Naive thymus-derived CD8-positive, alpha-beta T cell (primary cell): ENCODE measurements at regions not wholly inside any gene's neighbourhood (a gene's known extent, or its start where the extent isn't known, plus 50 kb on each side); places are given as distances from the start of the nearest gene placed in this dataset.

Source experiments
- ATAC-seq, 2 donors: fragments of 150-1000 bp; cut with Tn5 transposase in 1 of 2; sonication (Bioruptor Pico), chemical (Tn5 transposase) in 1 of 2; 1 replicate in 1 of 2; 2 replicates in 1 of 2; pipeline ENCODE4 v1.10.0; 2021; ENCODE audit warnings: mild to moderate bottlenecking in 2 of 2, moderate library complexity in 2 of 2
- POLR2A ChIA-PET: fragments of 350-600 bp; sonication (Branson Sonifier 250); formaldehyde crosslinking; loops from one replicate; lab custom pipeline; 2021; ENCODE audit warnings: antibody characterized with exemption; lab: Charles Lee
- DNase-seq, 10 donors: peaks; one replicate each; pipeline versions ENCODE4 v3.0.0 to v3.0.0-alpha.2; 2020 to 2022
- H3K27ac Mint-ChIP-seq, 10 donors: one replicate each; pipeline ENCODE4 v1.8.0; 2020 to 2022; ENCODE audit warnings: mild to moderate bottlenecking in 10 of 10, mixed read lengths in 10 of 10, moderate library complexity in 4 of 10, inconsistent platforms in 1 of 10
- H3K27me3 Mint-ChIP-seq, 5 donors: one replicate each; pipeline ENCODE4 v1.8.0; 2021 to 2022; ENCODE audit warnings: mixed read lengths in 5 of 5
- H3K36me3 Mint-ChIP-seq, 3 donors: one replicate each; pipeline ENCODE4 v1.8.0; 2020 to 2022; ENCODE audit warnings: mixed read lengths in 3 of 3, mild to moderate bottlenecking in 2 of 3, inconsistent platforms in 1 of 3
- H3K4me1 Mint-ChIP-seq, 4 donors: one replicate each; pipeline ENCODE4 v1.8.0; 2021 to 2022; ENCODE audit warnings: mixed read lengths in 4 of 4
- H3K4me3 Mint-ChIP-seq, 10 donors: one replicate each; pipeline ENCODE4 v1.8.0; 2020 to 2022; ENCODE audit warnings: mild to moderate bottlenecking in 10 of 10, mixed read lengths in 10 of 10, moderate library complexity in 6 of 10, inconsistent platforms in 1 of 10
- H3K9me3 Mint-ChIP-seq, 9 donors: one replicate each; pipeline ENCODE4 v1.8.0; 2020 to 2022; ENCODE audit warnings: mixed read lengths in 9 of 9, mild to moderate bottlenecking in 3 of 9, inconsistent platforms in 1 of 9, moderate library complexity in 1 of 9

GRCh38 chrX:125089761-125090445 lies 229.8 kb upstream of the TEX13C start:
- peaks cover 0 to 1% (median 0%) of the 10 kb centered on the region in 4 donors for H3K4me1 Mint-ChIP-seq
- peaks cover 0 to 5% (median 2%) of the 10 kb centered on the region in 5 donors for H3K27me3 Mint-ChIP-seq
- no peaks in the 10 kb centered on the region for H3K9me3 Mint-ChIP-seq
- no peak overlapping the region for H3K4me3 Mint-ChIP-seq
- DNase-seq (no peak), ATAC-seq (no peak)
- H3K36me3 Mint-ChIP-seq = no peaks in the 10 kb centered on the region
- no peak overlapping the region for H3K27ac Mint-ChIP-seq
- POLR2A ChIA-PET = no interaction called here

GRCh38 chrX:125093852-125094251 lies 225.8 kb upstream of the TEX13C start:
- no peaks in the 10 kb centered on the region for H3K9me3 Mint-ChIP-seq
- ATAC-seq (no peak), DNase-seq (peak in 1 of 10 donors; percentile 0)
- POLR2A ChIA-PET = no interaction called here
- H3K36me3 Mint-ChIP-seq = no peaks in the 10 kb centered on the region
- H3K27me3 Mint-ChIP-seq = no peaks in the 10 kb centered on the region
- H3K4me3 Mint-ChIP-seq = no peak overlapping the region
- H3K4me1 Mint-ChIP-seq = peaks cover 0 to 1% (median 0%) of the 10 kb centered on the region in 4 donors
- H3K27ac Mint-ChIP-seq = no peak overlapping the region

- POLR2A ChIA-PET = no interaction called here
- Mint-ChIP-seq H3K36me3 (no peaks in the 10 kb centered on the region), H3K4me1 (peaks cover 0 to 1% (median 0%) of the 10 kb centered on the region in 4 donors), H3K4me3 (no peak overlapping the region), H3K9me3 (no peaks in the 10 kb centered on the region), H3K27ac (no peak overlapping the region), H3K27me3 (no peaks in the 10 kb centered on the region)
- DNase-seq (no peak), ATAC-seq (no peak)
Measured at GRCh38 chrX:125094901-125095300, 224.8 kb upstream of the TEX13C start.

DNA sequence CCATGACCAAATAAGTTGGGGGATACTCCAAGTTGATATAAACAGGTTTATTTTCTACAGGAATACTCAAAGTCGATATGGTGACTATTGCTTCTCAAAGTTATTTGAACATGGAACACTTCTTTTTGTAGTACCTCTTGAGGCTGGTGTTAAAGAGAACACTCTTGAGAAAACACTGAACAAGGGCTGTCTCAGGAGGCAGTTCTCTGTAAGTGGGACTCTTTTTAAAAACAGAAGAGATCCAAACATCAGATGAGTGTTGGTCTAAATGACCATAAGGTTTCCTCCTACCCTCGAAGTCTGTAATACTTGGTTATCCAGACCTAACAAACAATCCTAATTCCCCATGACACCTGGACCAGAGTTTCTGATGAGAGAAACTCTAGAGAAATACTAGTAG lies 223.2 kb upstream of the TEX13C start:
- Mint-ChIP-seq H3K27ac (no peak overlapping the region), H3K36me3 (no peaks in the 10 kb centered on the region), H3K4me1 (no peaks in the 10 kb centered on the region), H3K27me3 (no peaks in the 10 kb centered on the region), H3K4me3 (no peak overlapping the region), H3K9me3 (no peaks in the 10 kb centered on the region)
- POLR2A ChIA-PET = no interaction called here
- ATAC-seq = no peak
- no peak for DNase-seq

GRCh38 chrX:125096870-125097269 lies 222.8 kb upstream of the TEX13C start:
- no peaks in the 10 kb centered on the region for H3K36me3 Mint-ChIP-seq

DNA sequence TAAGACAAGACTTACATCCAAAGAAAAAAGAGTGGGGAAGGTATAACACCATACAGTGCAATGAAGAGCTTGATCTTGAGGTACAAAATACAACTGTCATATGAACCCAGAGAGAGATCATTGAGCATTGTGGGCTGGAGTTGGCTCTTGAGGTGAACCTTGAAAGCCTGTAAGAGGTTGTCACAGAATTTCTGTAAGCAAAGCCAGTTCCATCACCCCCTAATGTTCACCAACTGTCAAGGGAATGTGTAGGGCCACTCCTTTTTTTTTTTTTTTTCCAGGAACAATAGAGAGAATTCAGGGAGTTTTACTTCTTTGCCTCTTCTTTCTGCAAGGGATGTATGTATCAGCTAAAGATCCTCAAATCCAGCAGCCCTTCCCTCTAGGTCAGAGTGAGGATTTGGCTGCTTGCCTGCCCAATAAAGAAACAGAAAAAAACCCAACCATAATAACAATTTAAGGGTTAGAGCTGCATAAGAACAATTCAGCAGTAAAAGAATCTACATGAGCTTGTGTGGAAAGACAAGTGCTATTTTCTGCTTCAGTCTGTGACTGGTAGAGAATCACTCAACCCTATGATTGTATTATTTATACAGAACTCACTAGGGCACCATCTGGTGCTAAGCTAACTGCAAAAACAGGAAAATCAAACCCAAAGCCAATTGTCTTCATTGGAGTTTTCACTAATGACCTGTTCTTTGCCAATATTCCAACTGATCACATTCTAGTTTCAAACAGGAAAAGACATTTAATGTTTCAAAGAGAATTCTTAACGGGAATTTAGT lies 217.5 kb upstream of the TEX13C start:
- no peak overlapping the region for H3K27ac Mint-ChIP-seq
- POLR2A ChIA-PET = no interaction called here
- no peaks in the 10 kb centered on the region for H3K27me3 Mint-ChIP-seq
- H3K4me1 Mint-ChIP-seq = no peaks in the 10 kb centered on the region
- H3K9me3 Mint-ChIP-seq = peaks cover 0 to 2% (median 0%) of the 10 kb centered on the region in 9 donors
- no peak for DNase-seq
- no peaks in the 10 kb centered on the region for H3K36me3 Mint-ChIP-seq
- H3K4me3 Mint-ChIP-seq = no peak overlapping the region
- no peak for ATAC-seq

More at GRCh38 chrX:125096870-125097269, 222.8 kb upstream of the TEX13C start:
- Mint-ChIP-seq H3K4me1 (no peaks in the 10 kb centered on the region), H3K27me3 (no peaks in the 10 kb centered on the region), H3K9me3 (peaks cover 0 to 2% (median 0%) of the 10 kb centered on the region in 9 donors), H3K27ac (no peak overlapping the region), H3K4me3 (no peak overlapping the region)
- no peak for ATAC-seq
- no peak for DNase-seq
- POLR2A ChIA-PET = no interaction called here

GRCh38 chrX:125103693-125104092 lies 216.0 kb upstream of the TEX13C start:
- no peak for DNase-seq
- Mint-ChIP-seq H3K4me1 (no peaks in the 10 kb centered on the region), H3K9me3 (peaks cover 0 to 2% (median 0%) of the 10 kb centered on the region in 9 donors), H3K27me3 (peaks cover 0 to 4% (median 0%) of the 10 kb centered on the region in 5 donors), H3K36me3 (no peaks in the 10 kb centered on the region), H3K27ac (peak overlapping the region in 1 of 10 donors; percentile 49), H3K4me3 (no peak overlapping the region)
- POLR2A ChIA-PET = no interaction called here
- no peak for ATAC-seq

- Mint-ChIP-seq H3K36me3 (no peaks in the 10 kb centered on the region), H3K4me3 (no peak overlapping the region), H3K27ac (no peak overlapping the region), H3K4me1 (no peaks in the 10 kb centered on the region), H3K27me3 (peaks cover 0 to 7% (median 4%) of the 10 kb centered on the region in 5 donors), H3K9me3 (no peaks in the 10 kb centered on the region)
- POLR2A ChIA-PET = no interaction called here
- DNase-seq = no peak
- ATAC-seq = no peak
Measured at GRCh38 chrX:125108921-125109320, 210.8 kb upstream of the TEX13C start.

GRCh38 chrX:125131164-125131563 lies 188.5 kb upstream of the TEX13C start:
- peaks cover 0 to 10% (median 2%) of the 10 kb centered on the region in 9 donors for H3K9me3 Mint-ChIP-seq
- H3K27me3 Mint-ChIP-seq = no peaks in the 10 kb centered on the region
- H3K4me1 Mint-ChIP-seq = no peaks in the 10 kb centered on the region
- H3K27ac Mint-ChIP-seq = no peak overlapping the region
- DNase-seq (no peak), ATAC-seq (no peak)
- POLR2A ChIA-PET = no interaction called here
- no peak overlapping the region for H3K4me3 Mint-ChIP-seq
- no peaks in the 10 kb centered on the region for H3K36me3 Mint-ChIP-seq

GRCh38 chrX:125132274-125132673 lies 187.4 kb upstream of the TEX13C start:
- POLR2A ChIA-PET = no interaction called here
- peak in 1 of 10 donors; percentile 1 for DNase-seq

GRCh38 chrX:125137521-125137920 lies 182.2 kb upstream of the TEX13C start:
- DNase-seq (no peak), ATAC-seq (no peak)
- Mint-ChIP-seq H3K27ac (no peak overlapping the region), H3K4me1 (no peaks in the 10 kb centered on the region), H3K9me3 (no peaks in the 10 kb centered on the region), H3K4me3 (no peak overlapping the region), H3K27me3 (no peaks in the 10 kb centered on the region), H3K36me3 (no peaks in the 10 kb centered on the region)
- POLR2A ChIA-PET = no interaction called here

More at GRCh38 chrX:125132274-125132673, 187.4 kb upstream of the TEX13C start:
- Mint-ChIP-seq H3K27ac (no peak overlapping the region), H3K27me3 (no peaks in the 10 kb centered on the region), H3K4me3 (no peak overlapping the region), H3K4me1 (no peaks in the 10 kb centered on the region), H3K9me3 (peaks cover 0 to 10% (median 2%) of the 10 kb centered on the region in 9 donors), H3K36me3 (no peaks in the 10 kb centered on the region)
- ATAC-seq = no peak

DNA sequence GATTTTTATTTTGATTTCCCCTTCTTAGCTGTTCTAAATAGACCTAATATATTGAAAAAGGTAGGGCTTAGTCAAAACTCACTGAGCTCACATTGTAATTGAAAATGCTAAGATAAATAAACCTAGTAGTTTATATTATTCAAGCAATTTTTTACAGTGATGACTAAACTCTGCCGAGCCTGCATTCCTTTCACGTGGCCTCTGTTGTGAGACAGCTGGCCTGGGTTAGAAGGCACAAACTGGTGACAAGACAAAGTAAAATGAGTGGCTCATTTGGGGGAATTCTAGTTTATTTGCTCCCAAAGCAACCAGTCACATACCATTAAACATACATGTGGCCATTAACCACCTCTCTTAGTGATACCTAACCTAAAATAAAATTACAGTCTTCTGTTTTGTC lies 169.4 kb upstream of the TEX13C start:
- H3K36me3 Mint-ChIP-seq = no peaks in the 10 kb centered on the region
- DNase-seq (no peak), ATAC-seq (no peak)
- H3K27ac Mint-ChIP-seq = no peak overlapping the region
- H3K27me3 Mint-ChIP-seq = no peaks in the 10 kb centered on the region
- no peaks in the 10 kb centered on the region for H3K4me1 Mint-ChIP-seq
- POLR2A ChIA-PET = no interaction called here
- H3K9me3 Mint-ChIP-seq = no peaks in the 10 kb centered on the region
- no peak overlapping the region for H3K4me3 Mint-ChIP-seq

DNA sequence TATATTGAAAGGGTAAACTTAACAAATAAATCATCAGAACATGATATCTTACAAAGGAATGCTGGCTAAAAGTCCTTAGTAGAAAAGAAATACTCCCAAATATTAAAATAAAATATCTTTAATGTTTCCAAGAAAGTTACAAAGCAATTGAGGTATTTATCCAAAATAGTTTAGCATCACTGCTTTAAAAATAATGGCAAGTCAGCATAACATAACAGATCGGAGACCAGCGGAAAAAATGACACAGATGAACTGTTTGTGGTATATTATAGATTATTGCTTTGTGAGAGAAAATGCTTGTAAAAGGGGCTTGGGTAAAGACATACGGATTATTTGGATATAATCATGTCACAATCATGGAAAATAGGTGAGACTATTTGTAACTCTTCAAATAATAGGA lies 168.5 kb upstream of the TEX13C start:
- Mint-ChIP-seq H3K27ac (no peak overlapping the region), H3K36me3 (no peaks in the 10 kb centered on the region), H3K9me3 (no peaks in the 10 kb centered on the region), H3K4me1 (no peaks in the 10 kb centered on the region), H3K4me3 (no peak overlapping the region), H3K27me3 (no peaks in the 10 kb centered on the region)
- POLR2A ChIA-PET = no interaction called here
- ATAC-seq (no peak), DNase-seq (no peak)
